GM12864 (cell line): ENCODE measurements at regions not wholly inside any gene's neighbourhood (a gene's known extent, or its start where the extent isn't known, plus 50 kb on each side); places are given as distances from the start of the nearest gene placed in this dataset.

ENCODE experiments used
- DNase-seq: peaks from one replicate; pipeline ENCODE4 v3.0.0-alpha.2; 2011; ENCODE audit warnings: low read depth
- H3K4me3 ChIP-seq: 2 replicates; pipeline ENCODE4 v1.5.1; 2011; ENCODE audit warnings: mild to moderate bottlenecking, low read depth, low read length, control low read depth
- TF ChIP-seq, protein P1 (sequence below): IDR thresholded peaks from 2 replicates; pipeline ENCODE4 v1.5.1; 2011; ENCODE audit warnings: low read depth, mild to moderate bottlenecking, moderate library complexity, low read length, control low read depth, inconsistent platforms; ENCODE audit errors: missing control alignments

DNA sequence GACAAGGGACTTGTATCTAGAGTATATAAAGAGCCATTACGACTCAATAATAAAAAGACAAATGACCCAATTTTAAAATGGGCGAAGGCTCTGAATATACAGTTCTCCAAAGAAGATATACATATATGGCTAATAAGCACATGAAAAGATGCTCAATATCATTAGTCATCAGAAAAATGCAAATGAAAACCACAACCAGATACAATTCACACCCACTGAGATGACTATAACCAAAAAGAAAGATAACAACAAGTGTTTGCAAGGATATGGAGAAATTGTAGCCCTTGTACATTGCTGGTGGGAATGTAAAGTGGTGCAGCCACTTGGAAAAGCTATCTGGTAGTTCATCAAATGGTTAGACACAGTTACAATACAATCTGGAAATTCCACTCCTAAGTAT, 96.3 kb downstream of the TRIM29 start:
- TF ChIP-seq, protein P1, sequence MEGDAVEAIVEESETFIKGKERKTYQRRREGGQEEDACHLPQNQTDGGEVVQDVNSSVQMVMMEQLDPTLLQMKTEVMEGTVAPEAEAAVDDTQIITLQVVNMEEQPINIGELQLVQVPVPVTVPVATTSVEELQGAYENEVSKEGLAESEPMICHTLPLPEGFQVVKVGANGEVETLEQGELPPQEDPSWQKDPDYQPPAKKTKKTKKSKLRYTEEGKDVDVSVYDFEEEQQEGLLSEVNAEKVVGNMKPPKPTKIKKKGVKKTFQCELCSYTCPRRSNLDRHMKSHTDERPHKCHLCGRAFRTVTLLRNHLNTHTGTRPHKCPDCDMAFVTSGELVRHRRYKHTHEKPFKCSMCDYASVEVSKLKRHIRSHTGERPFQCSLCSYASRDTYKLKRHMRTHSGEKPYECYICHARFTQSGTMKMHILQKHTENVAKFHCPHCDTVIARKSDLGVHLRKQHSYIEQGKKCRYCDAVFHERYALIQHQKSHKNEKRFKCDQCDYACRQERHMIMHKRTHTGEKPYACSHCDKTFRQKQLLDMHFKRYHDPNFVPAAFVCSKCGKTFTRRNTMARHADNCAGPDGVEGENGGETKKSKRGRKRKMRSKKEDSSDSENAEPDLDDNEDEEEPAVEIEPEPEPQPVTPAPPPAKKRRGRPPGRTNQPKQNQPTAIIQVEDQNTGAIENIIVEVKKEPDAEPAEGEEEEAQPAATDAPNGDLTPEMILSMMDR = no peak
- no peak for DNase-seq
- no peak overlapping the region for H3K4me3 ChIP-seq

DNA sequence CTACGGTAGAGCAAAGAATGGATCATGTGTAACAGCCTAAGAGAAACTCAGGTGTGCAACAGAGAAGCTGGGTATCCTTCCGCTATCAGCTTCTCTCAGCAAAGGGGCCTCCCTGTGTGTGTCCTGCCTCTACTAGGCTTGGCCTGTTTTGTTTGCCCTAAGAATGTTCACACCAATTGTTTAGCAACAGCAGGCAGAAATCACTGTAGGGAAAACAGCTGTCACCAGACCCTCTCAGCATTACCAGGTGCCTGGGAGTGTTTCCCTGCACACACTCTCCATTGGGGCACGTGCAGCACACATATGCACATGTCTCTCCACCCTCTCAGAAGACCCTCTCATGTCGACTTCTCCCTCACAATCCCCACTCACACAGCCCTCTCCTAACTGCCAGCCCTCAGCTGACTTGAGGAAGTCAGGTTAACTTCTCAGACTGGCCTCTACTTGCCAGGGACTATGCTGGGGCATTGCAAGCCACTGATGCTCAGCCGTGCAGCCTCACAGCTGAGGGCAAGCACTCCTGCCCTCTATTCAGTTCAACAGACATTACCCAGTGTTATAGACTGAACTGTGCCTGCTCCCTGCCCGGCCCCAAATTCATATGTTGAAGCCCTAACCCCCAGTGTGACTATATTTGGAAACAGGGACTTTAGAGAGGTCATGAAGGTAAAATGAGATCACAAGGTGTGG, 97.6 kb downstream of the TRIM29 start:
- H3K4me3 ChIP-seq = no peak overlapping the region
- no peak for DNase-seq
- TF ChIP-seq, protein P1 = no peak

DNA sequence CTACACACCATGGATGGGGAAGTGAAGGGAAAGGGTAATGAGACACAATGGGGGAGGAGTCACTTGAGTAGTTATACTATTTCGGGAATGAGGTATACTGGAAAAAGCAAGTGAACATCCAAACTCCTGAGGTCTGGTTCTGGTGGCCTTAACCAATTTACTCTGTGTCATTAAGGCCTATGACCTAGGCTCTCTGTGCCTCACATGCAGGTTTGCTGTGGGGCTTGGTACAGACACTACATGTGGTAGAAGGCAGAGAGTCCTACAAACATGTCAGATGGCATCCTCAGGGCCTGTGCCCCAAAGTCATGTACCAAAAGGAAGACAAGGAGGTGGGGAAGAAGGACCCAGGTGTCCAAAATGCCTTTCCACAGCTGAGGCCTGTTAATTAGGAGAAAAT, 98.9 kb downstream of the TRIM29 start:
- no peak overlapping the region for H3K4me3 ChIP-seq
- DNase-seq = no peak
- TF ChIP-seq, protein P1 = no peak

DNA sequence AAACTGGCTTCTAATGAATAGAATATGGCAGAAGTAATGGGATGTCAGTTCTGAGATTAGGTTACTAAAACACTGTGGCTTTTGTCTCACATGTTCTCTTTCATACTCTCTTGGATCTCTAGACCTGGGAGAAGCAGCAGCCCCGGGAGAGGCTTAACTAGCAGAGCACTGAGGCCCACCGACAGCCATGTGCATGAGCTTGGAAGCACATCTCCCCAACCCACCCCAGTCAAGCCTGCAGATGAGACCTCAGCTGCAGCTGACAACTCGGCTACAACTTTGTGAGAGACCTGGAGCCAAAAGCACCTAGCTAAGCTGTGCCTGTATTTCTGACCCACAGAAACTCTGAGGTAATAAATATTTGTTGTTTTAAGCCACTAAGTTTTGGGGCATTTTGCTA, 100.8 kb downstream of the TRIM29 start:
- H3K4me3 ChIP-seq = no peak overlapping the region
- TF ChIP-seq, protein P1 = no peak
- no peak for DNase-seq

DNA sequence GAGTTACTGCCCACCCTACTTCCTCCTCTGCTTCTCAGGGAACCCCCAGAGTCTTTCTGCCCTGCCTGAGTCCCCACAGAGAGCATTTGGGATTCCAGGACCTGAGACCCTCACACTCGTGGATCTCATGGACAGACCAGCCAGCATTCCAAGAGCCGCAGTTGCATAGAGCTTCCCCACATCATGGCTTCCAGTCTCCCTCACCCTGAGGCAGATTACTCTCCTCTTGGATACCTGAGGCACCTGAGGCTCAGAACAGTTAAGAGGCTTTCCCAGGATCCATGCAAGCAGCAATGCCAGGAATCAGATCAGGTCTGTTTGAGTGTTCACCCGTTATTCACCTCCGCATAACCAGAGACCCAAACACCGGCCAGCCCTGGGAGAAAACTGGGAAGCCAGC, 102.2 kb downstream of the TRIM29 start:
- no peak overlapping the region for H3K4me3 ChIP-seq
- TF ChIP-seq, protein P1 = no peak
- DNase-seq = no peak

DNA sequence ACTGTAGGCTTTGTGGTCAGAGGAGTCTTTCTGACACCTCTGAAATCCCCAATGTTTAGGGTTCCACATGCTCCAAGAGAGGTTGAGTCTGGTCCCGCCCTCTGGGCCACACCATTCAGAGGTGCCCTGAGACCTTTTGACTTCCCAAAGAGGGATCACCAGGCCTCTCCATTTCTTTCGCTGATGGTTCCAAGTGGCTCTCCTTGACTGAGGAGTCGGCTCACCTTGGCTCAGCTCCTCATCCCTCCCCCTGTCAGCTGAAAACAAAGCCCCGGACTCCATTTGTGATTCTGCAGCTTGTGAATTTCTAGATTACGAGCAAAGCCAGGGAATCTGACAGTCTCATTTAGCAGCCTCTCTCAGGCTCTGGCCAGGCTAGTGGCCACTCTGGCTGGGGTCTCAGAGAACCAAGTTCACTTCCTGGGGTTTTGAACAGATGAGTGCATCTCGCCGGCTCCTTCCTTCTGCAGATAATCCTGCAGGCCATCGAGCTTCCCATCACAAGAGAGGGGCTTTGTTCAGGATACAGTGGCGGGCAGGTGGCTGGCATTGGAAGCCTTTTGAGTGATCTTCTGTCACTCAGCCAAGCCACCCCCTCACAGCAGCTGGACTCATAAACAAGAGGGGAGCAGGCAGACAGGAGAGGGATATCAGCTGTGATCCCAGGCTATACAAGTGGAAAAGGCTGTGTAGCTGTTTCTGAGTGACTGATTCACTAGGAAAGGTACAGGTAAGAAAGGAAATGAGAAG, 102.9 kb downstream of the TRIM29 start:
- H3K4me3 ChIP-seq = no peak overlapping the region
- TF ChIP-seq, protein P1 = no peak
- no peak for DNase-seq
